HCEC 1CT (cell line): ENCODE measurements at regions not wholly inside any gene's neighbourhood (a gene's known extent, or its start where the extent isn't known, plus 50 kb on each side); places are given as distances from the start of the nearest gene placed in this dataset.
"Not testable (repeated sequence)": the region's sequence is repeated elsewhere in the genome, so short reads cannot be mapped to it uniquely, and the experiment has no call there.

Experiments
- DNase-seq: peaks from one replicate; pipeline ENCODE4 v3.0.0-alpha.2; 2017

DNA sequence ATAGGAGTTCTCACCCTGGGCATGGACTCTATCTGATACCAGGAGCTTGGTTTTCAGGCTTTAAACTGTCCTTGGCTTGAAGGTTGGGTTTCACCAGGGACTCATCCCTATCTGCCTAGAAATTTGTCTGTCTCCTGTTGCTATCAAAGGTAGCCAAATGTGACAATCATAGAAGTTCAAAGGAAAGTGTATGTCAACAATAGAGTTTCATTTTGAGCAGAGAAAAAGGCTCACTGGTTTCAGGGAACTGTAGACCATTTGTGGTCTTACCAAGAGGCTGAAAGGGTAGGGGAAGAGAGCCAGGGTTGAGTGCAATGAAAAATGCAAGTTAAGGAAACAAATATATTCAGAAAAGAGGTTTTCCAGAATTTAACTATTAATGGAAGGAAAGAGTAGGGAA, 966.8 kb upstream of the CITED2 start:
- no peak for DNase-seq

- no peak for DNase-seq
These were observed 966.3 kb upstream of the CITED2 start for GRCh38 chr6:140340795-140341194.

GRCh38 chr6:140339084-140339483, 964.6 kb upstream of the CITED2 start:
- DNase-seq: not testable (repeated sequence)

GRCh38 chr6:140321891-140322290, 947.4 kb upstream of the CITED2 start:
- no peak for DNase-seq

DNA sequence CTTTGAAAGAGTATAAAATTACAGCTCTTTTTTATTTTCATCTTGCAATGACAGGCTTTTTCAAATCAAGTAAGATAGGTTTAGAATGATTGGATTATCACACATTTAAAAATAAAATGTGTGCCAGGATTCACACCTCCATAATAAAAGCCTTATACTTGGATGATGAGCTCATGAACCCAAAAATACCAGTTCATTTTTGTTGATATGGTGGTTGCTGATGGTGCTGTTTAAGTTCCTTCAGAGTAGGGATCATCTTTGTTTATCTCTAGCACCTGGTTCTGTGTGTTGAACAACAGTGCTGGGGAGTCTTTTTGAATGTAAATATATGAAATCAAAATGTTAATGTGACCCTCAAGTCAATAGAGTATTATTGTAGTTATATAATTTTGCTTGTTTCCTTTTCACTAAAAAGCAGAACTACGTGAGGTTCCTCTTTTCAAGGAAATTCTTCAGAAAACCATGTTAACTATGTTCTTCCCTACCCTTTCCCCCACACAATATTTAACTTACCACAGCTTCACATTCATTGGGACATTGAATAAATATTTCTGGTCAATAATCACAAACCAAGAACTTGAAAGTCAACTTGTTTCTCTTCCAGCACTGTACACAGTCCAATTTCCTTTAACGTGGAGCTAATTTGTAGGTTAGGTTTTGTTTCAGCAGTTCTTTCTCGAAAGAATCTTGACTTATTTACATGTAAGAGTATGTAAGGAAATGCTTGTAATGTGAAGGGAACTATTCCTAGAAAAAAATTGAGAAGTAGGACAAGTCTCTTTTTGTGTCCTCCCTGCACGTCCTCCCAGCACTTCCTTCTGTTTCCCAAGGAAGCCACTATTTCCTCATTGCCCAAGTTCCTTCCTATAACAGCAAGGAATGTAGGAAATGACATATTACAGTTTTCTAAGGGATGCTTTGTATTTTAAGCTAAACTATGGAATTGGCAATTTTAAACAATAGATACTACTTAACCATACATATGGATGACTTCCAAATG, 945.9 kb upstream of the CITED2 start:
- peak; percentile 16 for DNase-seq

- peak; percentile 66 for DNase-seq
These were observed 944.8 kb upstream of the CITED2 start for GRCh38 chr6:140319209-140319608.

DNA sequence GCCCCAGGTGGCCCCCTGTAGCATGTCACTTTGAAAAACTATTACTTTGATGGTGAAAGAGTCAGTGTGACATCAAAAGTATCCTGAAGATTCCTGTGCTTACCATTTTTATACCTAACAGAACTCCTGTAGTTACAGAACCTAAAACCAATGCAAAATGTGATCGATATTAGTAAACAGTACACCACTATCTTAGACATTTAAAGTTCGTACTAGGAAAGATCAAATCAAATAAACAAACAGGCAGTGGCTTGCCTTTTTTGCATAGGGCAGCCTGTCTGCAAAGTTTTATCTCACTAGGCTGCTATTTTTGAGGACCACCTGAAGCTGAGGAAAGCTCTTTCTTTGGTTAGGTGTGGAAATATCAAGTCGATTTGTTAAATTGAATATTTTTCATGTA, 944.0 kb upstream of the CITED2 start:
- no peak for DNase-seq

DNA sequence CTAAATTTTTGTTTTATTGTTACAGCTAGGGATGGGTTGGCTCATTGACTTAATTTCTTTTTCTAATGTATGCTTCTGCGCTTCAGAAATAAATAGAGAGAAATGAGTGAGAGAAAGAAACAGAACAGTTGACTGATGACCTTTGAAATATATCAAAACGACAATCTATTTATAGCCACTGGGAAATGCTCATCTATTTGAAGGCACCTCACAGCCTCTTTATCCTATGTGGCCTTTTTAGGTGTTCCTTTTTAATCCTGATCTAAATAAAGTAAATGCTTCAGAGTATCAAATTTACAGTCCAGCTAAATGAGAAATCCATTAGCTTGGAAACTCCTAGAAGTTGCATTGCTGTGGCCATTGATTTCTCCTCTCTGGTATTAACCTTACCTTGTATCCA, 943.5 kb upstream of the CITED2 start:
- no peak for DNase-seq

DNA sequence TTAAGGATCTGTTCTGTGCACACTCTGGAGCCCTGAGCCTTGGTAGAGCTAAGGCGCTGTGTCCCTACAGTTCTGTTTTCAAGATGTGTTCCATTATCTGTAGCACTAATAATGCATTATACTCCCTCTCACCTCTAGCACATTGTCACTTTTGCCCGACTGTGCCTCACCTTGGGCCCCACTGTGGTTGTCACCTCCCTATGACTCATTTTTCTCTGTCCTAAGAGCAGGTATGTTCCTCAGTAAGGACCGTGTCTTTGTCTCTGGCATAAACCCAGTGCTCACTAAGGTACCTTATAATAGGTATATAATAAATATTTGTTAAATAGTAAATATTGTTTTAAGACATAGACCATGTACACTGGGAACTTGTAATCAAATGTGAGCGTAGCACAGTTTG, 942.5 kb upstream of the CITED2 start:
- no peak for DNase-seq

GRCh38 chr6:140314682-140315081, 940.2 kb upstream of the CITED2 start:
- no peak for DNase-seq

GRCh38 chr6:140311146-140311545, 936.7 kb upstream of the CITED2 start:
- no peak for DNase-seq

DNA sequence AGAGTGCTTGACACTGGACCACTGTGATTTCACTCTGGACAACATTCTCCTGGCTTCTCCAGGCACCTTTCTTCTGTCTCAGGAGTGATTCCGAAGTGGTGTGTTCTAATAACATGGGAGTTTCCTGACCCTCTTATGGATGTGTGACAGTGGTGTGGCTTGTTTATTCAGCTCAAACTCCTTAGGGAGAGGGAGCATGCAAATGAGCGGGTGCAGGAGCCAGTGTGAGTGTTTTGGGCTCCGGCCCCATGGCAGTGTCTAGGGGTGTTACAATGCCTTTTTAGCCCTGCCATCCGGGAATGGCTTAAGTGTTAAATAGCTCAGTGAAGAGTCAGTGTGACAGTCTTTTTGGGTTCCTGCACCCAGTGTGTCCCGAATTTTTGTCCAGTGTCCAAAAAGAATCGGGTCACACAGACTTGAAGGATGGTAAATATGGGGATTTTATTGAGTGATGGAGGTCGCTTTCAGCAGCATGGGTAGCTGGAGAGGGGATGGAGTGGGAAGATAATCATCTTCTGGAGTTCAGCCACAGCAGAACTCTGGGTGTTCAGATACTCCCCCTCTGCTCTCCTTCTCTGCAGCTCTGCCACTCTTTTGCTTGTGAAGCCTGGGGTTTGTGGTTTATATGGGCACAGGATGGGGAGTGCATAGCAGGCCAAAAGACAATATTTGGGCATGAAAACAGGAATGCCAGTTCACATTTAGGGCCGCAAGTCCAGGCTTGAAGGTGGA, 928.9 kb upstream of the CITED2 start:
- DNase-seq: no peak

DNA sequence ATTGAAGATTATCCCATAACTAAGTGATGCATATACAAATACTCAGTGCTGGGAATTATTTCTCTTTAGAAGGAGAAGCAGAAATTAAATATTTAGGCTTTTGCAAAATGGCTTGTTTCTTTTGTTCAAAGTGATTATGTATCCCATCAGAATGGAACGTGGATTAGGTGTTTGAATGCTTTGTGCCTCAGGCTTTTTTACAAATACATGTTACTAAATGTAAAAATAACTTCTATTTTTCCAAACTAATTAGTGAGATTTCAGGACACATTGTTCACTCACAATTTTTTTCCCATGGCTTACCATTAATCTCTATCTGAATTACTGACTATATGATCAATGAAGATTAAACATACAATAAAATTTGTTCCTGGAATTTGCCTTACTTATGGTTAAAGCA, 925.9 kb upstream of the CITED2 start:
- DNase-seq: no peak

- DNase-seq: no peak
These were observed 914.7 kb upstream of the CITED2 start for GRCh38 chr6:140289186-140289585.

DNA sequence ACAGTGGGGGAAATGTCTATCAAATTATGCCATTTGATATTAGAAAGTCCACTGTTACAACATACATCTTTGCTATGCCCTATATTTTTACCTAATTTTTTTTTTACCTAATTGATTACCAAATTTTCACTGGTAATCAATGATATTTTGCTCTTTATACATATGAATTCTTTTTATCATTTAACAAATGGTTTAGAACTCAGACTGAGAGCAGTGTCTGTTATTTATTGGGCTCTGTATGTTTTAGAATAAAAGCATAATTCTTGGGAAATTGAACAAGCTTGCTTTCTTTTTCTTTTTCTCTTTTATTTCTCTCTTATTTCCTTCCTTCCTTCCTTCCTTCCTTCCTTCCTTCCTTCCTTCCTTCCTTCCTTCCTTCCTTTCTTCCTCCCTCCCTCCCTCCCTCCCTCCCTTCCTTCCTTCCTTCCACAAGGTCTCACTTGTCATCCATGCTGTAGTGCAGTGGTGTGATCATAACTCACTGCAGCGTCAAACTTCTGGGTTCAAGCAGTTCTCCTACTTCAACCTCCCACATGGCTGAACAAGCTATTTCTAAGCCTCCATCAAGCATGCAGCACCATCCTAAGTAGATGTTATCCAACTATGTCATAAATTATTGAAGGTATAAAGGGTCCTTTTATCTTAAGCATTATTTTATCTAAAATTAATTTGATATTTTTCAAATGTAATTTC, 911.7 kb upstream of the CITED2 start:
- no peak for DNase-seq

DNA sequence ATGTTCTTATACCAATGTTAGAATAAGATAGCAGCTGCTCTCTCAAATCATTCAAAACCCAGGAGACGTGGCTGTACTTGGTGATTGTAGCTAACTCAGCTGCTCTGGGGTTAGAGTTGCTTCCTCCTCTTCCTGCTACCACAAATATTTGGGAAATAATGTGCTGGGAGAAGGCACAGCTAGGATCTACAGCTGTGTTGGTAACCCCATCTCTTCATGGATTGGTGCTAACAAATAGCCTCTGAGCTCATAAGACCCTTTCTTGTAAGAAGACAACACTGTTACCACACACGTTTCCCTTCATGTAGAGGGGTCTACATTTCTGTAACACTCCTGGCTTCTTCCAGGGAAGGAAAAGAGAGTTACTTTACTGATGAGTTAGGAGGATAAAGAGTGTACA, 911.0 kb upstream of the CITED2 start:
- no peak for DNase-seq

- no peak for DNase-seq
These were observed 910.4 kb upstream of the CITED2 start for GRCh38 chr6:140284871-140285270.

GRCh38 chr6:140283197-140283596, 908.7 kb upstream of the CITED2 start:
- no peak for DNase-seq

- no peak for DNase-seq
These were observed 907.3 kb upstream of the CITED2 start for GRCh38 chr6:140281767-140282166.

DNA sequence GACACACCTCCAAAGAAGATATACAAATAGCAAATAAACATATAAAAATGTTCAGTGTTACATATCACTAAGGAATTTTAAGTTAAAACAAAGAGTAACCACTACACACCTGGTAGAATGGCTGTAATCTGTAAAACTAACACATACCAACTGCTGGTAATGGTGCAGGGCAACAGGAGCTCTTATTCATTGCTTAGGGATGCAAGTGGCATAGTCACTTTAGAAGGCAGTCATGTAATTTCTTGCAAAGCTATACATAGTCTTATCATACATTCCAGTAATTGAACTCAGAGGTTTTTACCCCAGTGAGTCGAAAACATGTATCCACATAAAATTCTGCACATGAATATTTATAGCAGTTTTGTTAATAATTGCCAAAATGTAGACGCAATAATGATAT, 906.8 kb upstream of the CITED2 start:
- DNase-seq: peak; percentile 3

DNA sequence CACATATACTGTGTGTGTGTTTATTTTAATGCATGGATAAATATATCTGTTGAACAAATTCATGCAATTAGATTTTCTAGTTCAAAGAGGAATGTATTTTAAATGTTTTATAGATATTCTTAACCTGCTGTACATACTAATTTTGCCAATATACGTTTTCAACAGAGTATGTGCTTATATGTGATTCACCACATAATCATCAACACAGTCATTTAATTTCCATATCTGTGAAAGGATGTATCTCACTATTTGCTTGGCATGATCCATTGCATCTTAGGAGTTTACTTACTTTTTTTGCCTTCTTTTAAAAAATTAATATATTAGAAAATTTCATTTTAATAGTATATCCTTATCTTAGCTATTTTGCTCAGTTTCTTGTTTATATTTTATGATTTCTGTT, 902.3 kb upstream of the CITED2 start:
- DNase-seq: peak; percentile 56

GRCh38 chr6:140276133-140276532, 901.7 kb upstream of the CITED2 start:
- DNase-seq: no peak

DNA sequence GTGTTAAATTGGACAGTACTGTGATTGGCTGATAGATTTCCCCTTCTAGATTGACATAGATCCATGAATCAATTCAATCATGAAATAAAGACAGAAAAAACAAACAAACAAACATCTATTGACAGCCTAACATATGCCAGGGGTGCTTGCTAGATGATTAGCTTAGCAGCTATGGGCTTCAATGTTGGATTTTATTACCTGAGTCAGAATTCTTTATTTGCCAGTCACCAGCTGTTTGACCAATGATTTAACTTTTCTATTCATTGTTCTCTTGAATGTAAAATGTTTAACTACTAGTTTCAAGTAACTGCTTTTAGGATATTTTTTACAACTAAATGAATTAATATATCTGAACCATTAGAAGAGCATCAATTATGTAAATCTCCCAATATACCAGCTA, 901.3 kb upstream of the CITED2 start:
- no peak for DNase-seq

DNA sequence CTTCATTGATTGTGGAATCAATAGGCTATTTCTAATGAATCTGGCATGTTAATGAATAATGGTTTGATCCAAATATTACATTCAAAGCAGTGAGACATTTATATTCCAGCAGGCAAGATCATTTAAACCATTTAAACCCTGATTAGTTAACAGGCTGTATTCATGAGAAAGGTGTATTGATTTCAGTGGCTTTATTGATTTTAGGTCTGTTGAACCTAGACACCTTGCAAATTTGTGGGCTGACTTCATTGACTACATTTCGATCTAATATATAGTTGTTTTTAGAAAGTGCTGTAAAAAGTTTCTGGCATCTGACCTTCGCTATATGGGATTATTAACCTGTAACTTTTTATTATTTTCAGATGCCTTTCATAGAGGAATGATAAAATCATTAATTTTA, 900.1 kb upstream of the CITED2 start:
- no peak for DNase-seq
